Hepatocyte (in vitro differentiated cells): ENCODE measurements at regions not wholly inside any gene's neighbourhood (a gene's known extent, or its start where the extent isn't known, plus 50 kb on each side); places are given as distances from the start of the nearest gene placed in this dataset.

Experiments used
- DNase-seq: peaks from one replicate; pipeline ENCODE4 v3.0.0-alpha.2; 2016; ENCODE audit warnings: low spot score
- H2AFZ ChIP-seq: fragments of 200-600 bp; sonication (generic); 2 replicates; pipeline ENCODE4 v1.6.0; 2016; ENCODE audit warnings: antibody characterized with exemption, mild to moderate bottlenecking
- H3K27ac ChIP-seq: fragments of 200-600 bp; sonication (generic); 2 replicates; pipeline ENCODE4 v1.5.1; 2016; ENCODE audit warnings: mild to moderate bottlenecking
- H3K27me3 ChIP-seq: fragments of 200-600 bp; sonication (generic); 2 replicates; pipeline ENCODE4 v1.6.1; 2016
- H3K36me3 ChIP-seq: fragments of 200-600 bp; sonication (generic); replicated peaks from 2 replicates; pipeline ENCODE4 v1.5.1; 2016; ENCODE audit warnings: low read depth; ENCODE audit not compliant: insufficient read depth
- H3K4me1 ChIP-seq: fragments of 200-600 bp; sonication (generic); 2 replicates; pipeline ENCODE4 v1.5.1; 2016; ENCODE audit warnings: mild to moderate bottlenecking, moderate library complexity; ENCODE audit not compliant: insufficient read depth
- H3K4me2 ChIP-seq: fragments of 200-600 bp; sonication (generic); 2 replicates; pipeline ENCODE4 v1.6.0; 2016
- H3K4me3 ChIP-seq: fragments of 200-600 bp; sonication (generic); 2 replicates; pipeline ENCODE4 v1.5.1; 2016; ENCODE audit warnings: mild to moderate bottlenecking
- H3K79me2 ChIP-seq: fragments of 200-600 bp; sonication (generic); 2 replicates; pipeline ENCODE4 v1.6.0; 2017; ENCODE audit warnings: mild to moderate bottlenecking
- H3K9me2 ChIP-seq: fragments of 200-600 bp; sonication (generic); replicated peaks from 2 replicates; pipeline ENCODE4 v1.6.0; 2017; ENCODE audit warnings: mild to moderate bottlenecking; ENCODE audit not compliant: insufficient read depth
- H3K9me3 ChIP-seq: fragments of 200-600 bp; sonication (generic); 2 replicates; pipeline ENCODE4 v1.5.1; 2016; ENCODE audit warnings: low read depth, mild to moderate bottlenecking
- H4K20me1 ChIP-seq: fragments of 200-600 bp; sonication (generic); 2 replicates; pipeline ENCODE4 v1.6.0; 2016; ENCODE audit warnings: mild to moderate bottlenecking; ENCODE audit not compliant: insufficient read depth, poor library complexity, severe bottlenecking
- CTCF ChIP-seq: fragments of 200-600 bp; sonication (generic); IDR thresholded peaks from 2 replicates; pipeline ENCODE4 v1.5.1; 2016; ENCODE audit warnings: antibody characterized with exemption, mild to moderate bottlenecking; ENCODE audit not compliant: poor library complexity
- EZH2 ChIP-seq: fragments of 200-600 bp; sonication (generic); IDR thresholded peaks from 2 replicates; pipeline ENCODE4 v1.6.1; 2016; ENCODE audit warnings: antibody characterized with exemption, mild to moderate bottlenecking, borderline replicate concordance
- EZH2phosphoT487 ChIP-seq: fragments of 200-600 bp; sonication (generic); IDR thresholded peaks from one replicate; pipeline ENCODE4 v1.6.1; 2018; ENCODE audit warnings: antibody characterized with exemption, mild to moderate bottlenecking, low read depth, moderate library complexity; ENCODE audit not compliant: unreplicated experiment, severe bottlenecking
- WGBS: methylation state at CpG from one replicate; pipeline ENCODE4 v1.1.6; 2016; ENCODE audit warnings: low lambda C conversion rate; ENCODE audit errors: missing lambda C conversion rate; 5-methylcytosine and 5-hydroxymethylcytosine counted together

GRCh38 chr14:22505697-22506377 lies 83.2 kb downstream of the DAD1 start:
- Histone ChIP-seq H3K79me2 (no peaks in the 10 kb centered on the region), H4K20me1 (no peaks in the 10 kb centered on the region), H3K36me3 (no peaks in the 10 kb centered on the region), H2AFZ (no peak overlapping the region), H3K4me3 (no peak overlapping the region), H3K4me2 (no peak overlapping the region), H3K9me3 (no peaks in the 10 kb centered on the region), H3K9me2 (no peaks in the 10 kb centered on the region), H3K27ac (no peak overlapping the region), H3K27me3 (no peaks in the 10 kb centered on the region), H3K4me1 (peaks cover 17% of the 10 kb centered on the region)
- DNase-seq = no peak
- WGBS = 78% methylated on average over 8 of the region's 8 CpGs
- no peak for TF ChIP-seq EZH2
- no peak for TF ChIP-seq CTCF
- no peak for TF ChIP-seq EZH2phosphoT487

DNA sequence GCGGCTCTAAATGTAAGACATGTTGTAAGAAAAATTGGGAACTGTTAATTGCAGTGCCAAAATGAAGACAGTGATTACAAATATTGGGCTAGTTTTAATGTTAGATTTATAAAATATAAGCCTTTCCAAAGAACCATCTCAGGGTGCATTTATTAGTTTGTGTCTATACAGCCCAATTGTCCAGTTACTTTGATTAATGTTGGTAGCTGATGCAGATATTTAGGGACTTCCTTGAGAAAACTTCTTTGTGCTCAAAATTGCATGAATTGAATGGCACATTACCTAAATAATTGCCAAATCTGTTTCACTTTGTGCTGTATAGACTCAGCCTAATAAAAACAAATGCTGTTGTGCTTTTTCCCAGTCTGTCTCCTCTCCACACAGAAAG lies 83.7 kb downstream of the DAD1 start:
- Histone ChIP-seq H3K27ac (no peak overlapping the region), H2AFZ (no peak overlapping the region), H3K4me1 (peaks cover 14% of the 10 kb centered on the region), H3K9me2 (no peaks in the 10 kb centered on the region), H3K4me2 (no peak overlapping the region), H3K36me3 (no peaks in the 10 kb centered on the region), H3K9me3 (no peaks in the 10 kb centered on the region), H3K4me3 (no peak overlapping the region), H4K20me1 (no peaks in the 10 kb centered on the region), H3K27me3 (no peaks in the 10 kb centered on the region), H3K79me2 (no peaks in the 10 kb centered on the region)
- TF ChIP-seq CTCF = no peak
- TF ChIP-seq EZH2phosphoT487 = no peak
- no peak for TF ChIP-seq EZH2
- 90% methylated on average over 1 of the region's 1 CpG for WGBS
- DNase-seq = no peak

DNA sequence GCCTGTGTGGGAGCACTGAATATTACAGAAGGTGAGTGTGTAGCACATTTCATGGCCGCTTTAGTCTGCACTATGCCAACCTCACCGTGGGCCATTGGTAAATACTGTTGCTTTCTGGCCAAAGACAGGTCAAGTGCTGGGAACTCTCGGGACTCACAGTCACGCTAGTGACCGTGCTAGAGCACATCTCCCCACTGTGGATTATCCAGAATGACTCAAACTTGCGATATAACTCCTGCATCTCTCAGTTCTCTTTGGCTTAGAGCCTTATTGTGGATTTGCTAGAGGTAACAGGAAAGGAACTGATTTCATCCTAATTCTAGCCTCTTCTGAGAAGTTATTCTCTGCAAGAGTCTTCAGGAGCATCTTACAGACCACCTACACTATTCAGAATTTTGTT lies 86.5 kb downstream of the DAD1 start:
- DNase-seq = no peak
- Histone ChIP-seq H3K27me3 (no peaks in the 10 kb centered on the region), H4K20me1 (no peaks in the 10 kb centered on the region), H3K4me1 (no peaks in the 10 kb centered on the region), H3K9me2 (no peaks in the 10 kb centered on the region), H3K36me3 (no peaks in the 10 kb centered on the region), H2AFZ (no peak overlapping the region), H3K4me3 (no peak overlapping the region), H3K9me3 (no peaks in the 10 kb centered on the region), H3K27ac (no peak overlapping the region), H3K4me2 (no peak overlapping the region), H3K79me2 (no peaks in the 10 kb centered on the region)
- no peak for TF ChIP-seq EZH2phosphoT487
- no peak for TF ChIP-seq CTCF
- no peak for TF ChIP-seq EZH2
- 91% methylated on average over 6 of the region's 6 CpGs for WGBS

DNA sequence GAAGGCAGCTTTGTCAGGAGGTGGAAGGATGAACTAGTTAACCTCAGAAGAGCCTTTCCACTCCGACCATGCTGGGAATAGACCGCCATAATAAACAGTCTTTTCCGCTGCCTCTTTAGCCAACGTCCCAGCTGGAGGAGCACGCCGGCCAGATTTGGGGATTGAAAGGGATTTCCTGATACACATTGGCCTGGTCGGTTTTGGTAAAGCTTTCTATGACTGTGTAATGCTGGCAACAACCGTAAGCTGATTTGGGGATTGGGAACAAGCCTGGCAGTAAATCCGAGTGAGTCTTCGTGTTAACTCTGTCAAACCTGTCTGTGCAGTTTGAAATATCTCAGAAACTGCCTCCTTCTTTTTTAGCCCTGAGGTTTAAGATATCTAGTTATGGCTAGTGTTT lies 87.0 kb downstream of the DAD1 start:
- Histone ChIP-seq H4K20me1 (no peaks in the 10 kb centered on the region), H3K79me2 (no peaks in the 10 kb centered on the region), H2AFZ (no peak overlapping the region), H3K4me3 (no peak overlapping the region), H3K36me3 (no peaks in the 10 kb centered on the region), H3K4me1 (no peaks in the 10 kb centered on the region), H3K9me2 (no peaks in the 10 kb centered on the region), H3K9me3 (no peaks in the 10 kb centered on the region), H3K4me2 (no peak overlapping the region), H3K27me3 (no peaks in the 10 kb centered on the region), H3K27ac (no peak overlapping the region)
- DNase-seq = no peak
- TF ChIP-seq CTCF = no peak
- TF ChIP-seq EZH2 = no peak
- TF ChIP-seq EZH2phosphoT487 = no peak
- 68% methylated on average over 10 of the region's 10 CpGs for WGBS
